ACC112 (cell line): ENCODE measurements at regions not wholly inside any gene's neighbourhood (a gene's known extent, or its start where the extent isn't known, plus 50 kb on each side); places are given as distances from the start of the nearest gene placed in this dataset.

Experiments used
- H2AFZ ChIP-seq: fragments of 200-600 bp; sonication (generic); one replicate; pipeline ENCODE4 v1.6.0; 2017; ENCODE audit warnings: antibody characterized with exemption, low read length; ENCODE audit not compliant: unreplicated experiment
- H3K27ac ChIP-seq: fragments of 200-600 bp; sonication (generic); 2 replicates; pipeline ENCODE4 v1.5.1; 2014; ENCODE audit warnings: low read depth, mild to moderate bottlenecking, antibody characterized with exemption, low read length, moderate library complexity
- H3K27me3 ChIP-seq: fragments of 200-600 bp; sonication (generic); 2 replicates; pipeline ENCODE4 v1.6.1; 2014; ENCODE audit warnings: mild to moderate bottlenecking, antibody characterized with exemption, low read length, moderate library complexity, mixed read lengths; ENCODE audit not compliant: insufficient read depth
- H3K36me3 ChIP-seq: fragments of 200-600 bp; sonication (generic); 2 replicates; pipeline ENCODE4 v1.6.1; 2016; ENCODE audit warnings: mild to moderate bottlenecking, antibody characterized with exemption, low read length, moderate library complexity, mixed read lengths; ENCODE audit not compliant: insufficient read depth
- H3K4me1 ChIP-seq: fragments of 200-600 bp; sonication (generic); one replicate; pipeline ENCODE4 v1.6.1; 2016; ENCODE audit warnings: low read length, mixed read lengths; ENCODE audit not compliant: insufficient read depth, unreplicated experiment, control insufficient read depth
- H3K4me3 ChIP-seq: fragments of 200-600 bp; sonication (generic); 2 replicates; pipeline ENCODE4 v1.5.1; 2014; ENCODE audit warnings: mild to moderate bottlenecking, low read depth, low read length
- H3K79me2 ChIP-seq: fragments of 200-600 bp; sonication (generic); one replicate; pipeline ENCODE4 v1.6.0; 2016; ENCODE audit warnings: low read length; ENCODE audit not compliant: control insufficient read depth, unreplicated experiment, insufficient read depth

DNA sequence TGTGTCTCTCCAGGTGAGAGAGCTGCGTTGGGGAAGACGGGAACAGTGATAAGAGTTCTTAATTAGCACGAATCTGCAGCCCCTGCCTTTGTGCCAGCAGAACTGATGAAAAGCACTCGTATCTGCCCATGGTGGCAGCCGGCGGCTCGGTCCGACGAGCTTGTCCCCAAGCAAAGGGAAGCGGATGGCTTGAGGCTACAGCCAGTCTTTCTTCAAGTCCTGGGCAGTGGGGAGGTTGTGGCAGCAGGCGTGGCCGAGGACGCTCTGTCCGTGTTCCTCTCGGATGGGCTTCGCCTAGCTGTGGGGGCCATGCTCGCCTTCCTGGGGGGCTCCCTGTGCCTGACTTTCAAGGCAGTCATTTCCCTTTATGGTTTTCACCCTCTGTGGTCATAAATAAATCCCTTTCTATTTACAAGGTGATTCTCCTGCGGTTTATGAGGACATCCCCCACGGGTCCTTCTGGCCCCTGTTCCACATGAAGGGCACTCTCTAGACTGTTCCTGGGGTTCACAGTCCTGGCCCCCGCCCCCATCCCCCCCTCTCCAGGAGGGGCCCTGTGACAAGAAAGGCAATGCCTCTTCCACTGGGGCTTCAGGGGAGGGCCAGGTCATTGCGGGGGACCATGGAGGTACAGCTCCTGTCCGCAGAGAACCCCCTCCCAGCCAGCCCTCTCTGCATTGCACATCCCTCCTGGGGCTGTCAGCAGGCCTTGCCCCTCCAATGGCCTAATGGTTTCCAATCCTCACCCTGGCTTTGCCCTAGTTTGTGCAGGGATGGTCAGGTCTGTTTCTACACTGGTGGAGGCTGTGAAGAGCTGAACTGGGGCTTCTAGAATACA lies 1212.3 kb downstream of the BRD1 start:
- no peaks in the 10 kb centered on the region for H3K36me3 ChIP-seq

DNA sequence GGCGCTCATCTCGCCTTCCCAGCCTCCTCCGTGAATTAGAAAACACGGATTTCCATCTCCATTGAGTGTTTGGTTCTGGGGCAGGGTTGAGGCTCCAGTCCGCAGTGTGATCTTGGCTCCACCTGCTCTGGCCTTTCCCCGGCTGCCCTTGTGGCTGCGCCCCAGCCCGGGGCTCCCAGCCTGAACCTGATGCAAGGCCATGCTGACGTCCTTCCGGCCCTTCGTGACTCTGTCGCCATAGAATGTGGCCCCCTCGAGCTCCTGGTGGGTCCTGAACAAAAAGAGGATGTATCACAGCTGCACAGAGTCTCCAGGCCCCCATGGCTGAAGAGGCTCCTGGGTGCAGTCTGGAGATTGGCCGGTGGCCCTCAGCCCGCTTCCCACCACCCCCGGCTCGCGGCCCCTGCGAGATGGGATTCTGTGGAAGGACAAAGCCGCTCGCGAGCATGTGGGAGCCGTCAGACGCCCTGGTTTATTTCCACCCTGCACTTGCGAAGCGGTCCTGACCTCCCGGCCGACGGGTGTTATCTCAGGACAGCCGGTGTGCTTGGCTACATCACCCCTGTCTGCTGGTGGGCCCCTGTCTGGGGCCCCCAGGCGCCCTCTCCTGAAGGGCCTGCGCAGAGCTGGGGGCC lies 1214.0 kb downstream of the BRD1 start:
- no peak overlapping the region for H3K4me3 ChIP-seq
- no peaks in the 10 kb centered on the region for H3K27me3 ChIP-seq
- no peak overlapping the region for H3K27ac ChIP-seq

More for the DNA sequence above, 1212.3 kb downstream of the BRD1 start:
- Histone ChIP-seq H3K79me2 (no peaks in the 10 kb centered on the region), H3K4me3 (no peak overlapping the region), H2AFZ (no peak overlapping the region), H3K27ac (no peak overlapping the region), H3K27me3 (no peaks in the 10 kb centered on the region), H3K4me1 (no peaks in the 10 kb centered on the region)

GRCh38 chr22:48612077-48612995 lies 1215.3 kb downstream of the BRD1 start:
- Histone ChIP-seq H3K79me2 (no peaks in the 10 kb centered on the region), H3K36me3 (no peaks in the 10 kb centered on the region), H3K4me1 (no peaks in the 10 kb centered on the region), H3K4me3 (no peak overlapping the region), H3K27me3 (no peaks in the 10 kb centered on the region), H3K27ac (no peak overlapping the region), H2AFZ (no peak overlapping the region)

More for the DNA sequence above, 1214.0 kb downstream of the BRD1 start:
- no peaks in the 10 kb centered on the region for H3K79me2 ChIP-seq
- H3K4me1 ChIP-seq, result no peaks in the 10 kb centered on the region
- no peak overlapping the region for H2AFZ ChIP-seq
- H3K36me3 ChIP-seq, result no peaks in the 10 kb centered on the region

DNA sequence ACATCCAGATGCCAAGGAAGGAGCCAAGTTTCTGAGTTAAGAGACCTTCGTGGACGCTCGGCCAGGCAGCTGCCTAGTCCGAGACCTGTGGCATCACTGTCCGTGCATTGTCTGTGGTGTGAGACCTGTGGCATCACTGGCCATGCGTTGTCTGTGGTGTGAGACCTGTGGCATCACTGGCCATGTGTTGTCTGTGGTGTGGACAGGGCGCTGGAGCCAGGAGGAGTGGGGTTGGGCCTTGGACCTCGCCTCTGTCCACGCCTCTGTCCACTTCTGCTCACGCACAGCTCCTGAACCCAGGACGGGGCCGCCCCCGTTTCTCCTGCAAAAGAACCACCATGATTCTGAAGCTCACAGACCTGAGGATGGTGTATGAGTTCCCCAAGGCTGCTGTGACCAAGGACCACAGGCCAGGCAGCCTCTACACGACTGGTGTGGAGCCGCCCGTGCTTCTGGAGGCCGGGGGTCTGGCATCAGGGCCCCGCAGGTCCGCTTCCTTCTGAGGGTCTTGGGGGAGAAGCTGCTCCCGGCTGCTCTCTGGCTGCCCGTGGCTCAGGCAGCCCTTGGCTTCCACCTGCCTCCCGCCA lies 1218.3 kb downstream of the BRD1 start:
- H3K36me3 ChIP-seq, result no peaks in the 10 kb centered on the region
- H3K4me1 ChIP-seq, result no peaks in the 10 kb centered on the region
- H3K27ac ChIP-seq, result no peak overlapping the region
- H2AFZ ChIP-seq, result no peak overlapping the region
- H3K4me3 ChIP-seq, result no peak overlapping the region
- no peaks in the 10 kb centered on the region for H3K27me3 ChIP-seq
- no peaks in the 10 kb centered on the region for H3K79me2 ChIP-seq

DNA sequence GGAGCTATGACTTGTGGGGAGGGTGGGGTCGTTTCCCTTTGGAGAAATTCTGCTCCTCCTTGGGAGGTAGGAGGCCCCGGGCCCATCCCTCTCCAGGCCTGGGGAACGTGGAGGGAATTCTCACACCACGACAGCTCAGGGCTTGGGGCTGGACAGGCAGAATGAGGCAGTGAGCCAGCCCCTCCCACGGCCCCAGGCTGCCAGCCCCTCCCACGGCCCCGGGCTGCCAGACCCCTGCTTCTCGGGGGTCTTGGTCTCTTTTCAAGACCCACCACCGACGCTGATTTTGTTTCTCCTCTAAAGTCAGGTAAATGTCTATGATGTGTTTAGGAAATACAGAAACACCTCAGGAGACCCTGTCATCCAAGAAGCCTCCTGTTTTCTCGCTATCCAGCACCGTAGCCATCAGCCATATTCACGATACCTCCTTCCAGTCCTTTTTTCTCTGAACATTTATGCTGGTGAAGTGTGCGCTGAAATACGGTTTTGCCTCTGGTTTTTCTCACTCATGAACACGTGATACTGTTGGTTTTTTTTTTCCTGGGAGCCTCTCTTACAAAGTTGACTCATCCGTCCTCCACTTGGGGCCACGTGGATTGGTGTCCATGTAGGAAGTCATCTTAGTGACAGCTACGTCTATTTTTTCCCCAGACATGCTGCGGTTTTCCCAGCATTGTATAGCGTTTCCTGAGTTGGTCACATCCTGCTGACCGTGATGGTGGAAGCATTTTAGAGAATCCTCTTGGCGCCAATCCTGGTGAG lies 1219.6 kb downstream of the BRD1 start:
- H3K4me3 ChIP-seq, result no peak overlapping the region
- no peak overlapping the region for H3K27ac ChIP-seq
- no peaks in the 10 kb centered on the region for H3K36me3 ChIP-seq
- no peaks in the 10 kb centered on the region for H3K79me2 ChIP-seq
- H2AFZ ChIP-seq, result no peak overlapping the region
- H3K27me3 ChIP-seq, result no peaks in the 10 kb centered on the region
- H3K4me1 ChIP-seq, result no peaks in the 10 kb centered on the region

DNA sequence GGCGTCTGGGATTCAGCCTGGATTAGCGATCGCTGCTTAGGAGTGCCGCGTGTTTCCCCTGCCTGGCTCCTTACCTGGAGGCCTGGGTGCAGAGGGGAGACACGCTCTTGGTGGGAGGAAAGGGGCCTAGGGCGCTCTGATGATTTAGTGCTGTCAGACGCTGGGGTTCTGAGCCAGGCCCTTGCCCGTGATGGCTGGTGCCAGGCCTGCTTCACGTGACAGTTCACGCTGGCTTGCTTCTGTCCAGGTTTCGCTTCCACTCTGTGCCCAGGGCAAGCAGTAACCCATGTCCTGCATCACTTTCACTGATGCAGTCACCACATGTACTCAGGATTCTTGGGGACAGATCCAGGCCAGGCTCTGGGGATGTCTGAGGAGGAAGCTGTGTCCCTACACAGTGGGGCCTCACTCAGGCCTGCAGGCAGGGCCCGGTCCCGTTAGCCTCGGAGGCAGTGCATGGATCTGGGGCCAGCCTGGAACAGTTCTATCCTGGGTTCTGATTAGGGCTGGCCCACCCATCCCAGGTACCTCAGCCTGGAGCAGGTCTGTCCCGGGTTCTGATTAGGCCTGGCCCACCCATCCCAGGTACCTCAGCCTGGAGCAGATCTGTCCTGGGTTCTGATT lies 1220.9 kb downstream of the BRD1 start:
- H3K27me3 ChIP-seq, result no peaks in the 10 kb centered on the region
- H2AFZ ChIP-seq, result no peak overlapping the region
- H3K4me3 ChIP-seq, result no peak overlapping the region

DNA sequence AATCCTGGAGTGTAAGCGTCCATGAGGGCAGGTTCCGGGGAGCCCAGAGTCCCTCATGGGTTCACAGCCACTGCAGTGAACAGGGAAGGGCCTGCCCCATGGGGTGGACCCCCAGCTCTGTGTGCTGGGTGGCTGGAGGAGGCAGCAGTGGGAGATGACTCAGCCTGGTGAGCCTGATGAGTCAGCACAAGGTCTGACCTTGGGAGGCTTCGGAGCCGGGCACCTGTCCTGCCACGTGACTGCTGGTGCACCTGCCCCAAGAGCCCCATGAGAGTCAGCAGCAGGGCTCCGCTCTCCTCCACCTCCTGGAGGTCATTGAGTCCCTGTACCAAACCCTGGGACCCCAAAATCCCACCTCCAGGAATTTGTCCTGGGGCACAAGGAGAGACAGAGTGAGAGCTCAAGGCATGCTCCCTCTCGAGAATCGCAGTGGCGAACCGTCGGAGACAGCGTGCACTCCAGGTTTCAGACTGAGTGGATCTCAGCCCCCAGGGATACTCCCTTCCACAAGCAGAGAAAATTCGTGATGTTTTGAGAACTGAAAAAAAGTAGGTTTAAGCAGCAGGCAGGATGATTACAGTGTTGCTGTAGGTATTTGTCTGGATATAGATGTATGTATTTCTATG lies 1221.7 kb downstream of the BRD1 start:
- Histone ChIP-seq H2AFZ (no peak overlapping the region), H3K36me3 (no peaks in the 10 kb centered on the region), H3K27ac (no peak overlapping the region), H3K27me3 (no peaks in the 10 kb centered on the region), H3K79me2 (no peaks in the 10 kb centered on the region), H3K4me1 (no peaks in the 10 kb centered on the region), H3K4me3 (no peak overlapping the region)

More for the DNA sequence above, 1220.9 kb downstream of the BRD1 start:
- no peaks in the 10 kb centered on the region for H3K79me2 ChIP-seq
- no peaks in the 10 kb centered on the region for H3K36me3 ChIP-seq
- H3K27ac ChIP-seq, result no peak overlapping the region
- H3K4me1 ChIP-seq, result no peaks in the 10 kb centered on the region

- no peaks in the 10 kb centered on the region for H3K36me3 ChIP-seq
- no peaks in the 10 kb centered on the region for H3K79me2 ChIP-seq
- H3K4me1 ChIP-seq, result no peaks in the 10 kb centered on the region
- H3K27ac ChIP-seq, result no peak overlapping the region
- H3K4me3 ChIP-seq, result no peak overlapping the region
- no peak overlapping the region for H2AFZ ChIP-seq
- no peaks in the 10 kb centered on the region for H3K27me3 ChIP-seq
These were observed 1222.5 kb downstream of the BRD1 start for GRCh38 chr22:48605125-48605524.

GRCh38 chr22:48603621-48604320 lies 1223.9 kb downstream of the BRD1 start:
- H3K27ac ChIP-seq, result no peak overlapping the region
- H3K79me2 ChIP-seq, result no peaks in the 10 kb centered on the region
- no peak overlapping the region for H3K4me3 ChIP-seq
- H3K27me3 ChIP-seq, result no peaks in the 10 kb centered on the region
- no peaks in the 10 kb centered on the region for H3K4me1 ChIP-seq
- no peaks in the 10 kb centered on the region for H3K36me3 ChIP-seq
- H2AFZ ChIP-seq, result no peak overlapping the region
